Liver (tissue), 8 donors: ENCODE measurements at regions not wholly inside any gene's neighbourhood (a gene's known extent, or its start where the extent isn't known, plus 50 kb on each side); places are given as distances from the start of the nearest gene placed in this dataset.

Experiments used
- DNase-seq: peaks from one replicate; pipeline ENCODE4 v3.0.0-alpha.2; 2017; ENCODE audit warnings: low spot score
- H3K27ac ChIP-seq, 2 donors: one replicate each; pipeline ENCODE4 v1.7.0; 2013; ENCODE audit warnings: inconsistent platforms in 2 of 2, low read length in 2 of 2, control low read depth in 1 of 2, low read depth in 1 of 2, mild to moderate bottlenecking in 1 of 2
- H3K27me3 ChIP-seq, 4 donors: one replicate each; pipeline versions ENCODE4 v1.6.1 to v1.7.0; 2013; ENCODE audit warnings: low read length in 3 of 4, inconsistent platforms in 1 of 4, mild to moderate bottlenecking in 1 of 4, moderate library complexity in 1 of 4; ENCODE audit not compliant: control insufficient read depth in 4 of 4, insufficient read depth in 4 of 4
- H3K36me3 ChIP-seq, 4 donors: one replicate each; pipeline versions ENCODE4 v1.6.1 to v1.7.0; 2013; ENCODE audit warnings: low read length in 3 of 4, mild to moderate bottlenecking in 3 of 4, low read depth in 1 of 4, moderate library complexity in 1 of 4; ENCODE audit not compliant: control insufficient read depth in 4 of 4, insufficient read depth in 3 of 4
- H3K4me1 ChIP-seq, 4 donors: one replicate each; pipeline versions ENCODE4 v1.6.1 to v1.7.0; 2013; ENCODE audit warnings: low read length in 3 of 4, mild to moderate bottlenecking in 3 of 4, moderate library complexity in 1 of 4; ENCODE audit not compliant: control insufficient read depth in 4 of 4, insufficient read depth in 4 of 4
- H3K4me3 ChIP-seq, 3 donors: one replicate each; pipeline versions ENCODE4 v1.6.1 to v1.7.0; 2013; ENCODE audit warnings: low read length in 3 of 3, control low read depth in 1 of 3, low read depth in 1 of 3, mild to moderate bottlenecking in 1 of 3
- H3K9ac ChIP-seq, 2 donors: one replicate each; pipeline ENCODE4 v1.7.0; 2013; ENCODE audit warnings: low read length in 2 of 2, mild to moderate bottlenecking in 2 of 2, moderate library complexity in 2 of 2, control low read depth in 1 of 2, low read depth in 1 of 2
- H3K9me3 ChIP-seq, 4 donors: one replicate each; pipeline versions ENCODE4 v1.6.1 to v1.7.0; 2013; ENCODE audit warnings: low read length in 3 of 4; ENCODE audit not compliant: control insufficient read depth in 4 of 4
- EGR1 ChIP-seq, 2 donors: IDR thresholded peaks; 2 replicates each; pipeline ENCODE4 v1.6.1; 2016 to 2018; ENCODE audit warnings: antibody characterized with exemption in 2 of 2, low read depth in 2 of 2
- FOXA1 ChIP-seq: IDR thresholded peaks from 2 replicates; pipeline ENCODE4 v1.6.1; 2016; ENCODE audit warnings: antibody characterized with exemption
- FOXA2 ChIP-seq: IDR thresholded peaks from 2 replicates; pipeline ENCODE4 v1.6.1; 2016; ENCODE audit warnings: antibody characterized with exemption
- GABPA ChIP-seq, 2 donors: IDR thresholded peaks in 1 of 2; conservative IDR thresholded peaks in 1 of 2; 2 replicates each; pipeline ENCODE4 v1.6.1; 2016; ENCODE audit warnings: antibody characterized with exemption in 2 of 2, mild to moderate bottlenecking in 1 of 2, moderate library complexity in 1 of 2
- HNF4A ChIP-seq, 2 donors: conservative IDR thresholded peaks; 2 replicates each; pipeline ENCODE4 v1.6.1; 2016; ENCODE audit warnings: antibody characterized with exemption in 2 of 2, mild to moderate bottlenecking in 2 of 2
- HNF4G ChIP-seq: IDR thresholded peaks from 2 replicates; pipeline ENCODE4 v1.6.1; 2016; ENCODE audit warnings: antibody characterized with exemption
- JUND ChIP-seq, 2 donors: IDR thresholded peaks; 2 replicates each; pipeline ENCODE4 v1.6.1; 2016; ENCODE audit warnings: antibody characterized with exemption in 2 of 2
- NR2F2 ChIP-seq: IDR thresholded peaks from 2 replicates; pipeline ENCODE4 v1.6.1; 2016; ENCODE audit warnings: antibody characterized with exemption
- RAD21 ChIP-seq, 2 donors: IDR thresholded peaks; 2 replicates each; pipeline ENCODE4 v1.6.1; 2016; ENCODE audit warnings: antibody characterized with exemption in 2 of 2, mild to moderate bottlenecking in 2 of 2
- REST ChIP-seq: IDR thresholded peaks from 2 replicates; pipeline ENCODE4 v1.6.1; 2016; ENCODE audit warnings: antibody characterized with exemption, mild to moderate bottlenecking
- RXRA ChIP-seq, 2 donors: IDR thresholded peaks; 2 replicates each; pipeline ENCODE4 v1.6.1; 2017 to 2018; ENCODE audit warnings: antibody characterized with exemption in 2 of 2, mild to moderate bottlenecking in 1 of 2
- SP1 ChIP-seq: IDR thresholded peaks from 2 replicates; pipeline ENCODE4 v1.6.1; 2018; ENCODE audit warnings: antibody characterized with exemption, mild to moderate bottlenecking
- TAF1 ChIP-seq: conservative IDR thresholded peaks from 2 replicates; pipeline ENCODE4 v1.6.1; 2016; ENCODE audit warnings: antibody characterized with exemption, mild to moderate bottlenecking
- YY1 ChIP-seq: IDR thresholded peaks from 2 replicates; pipeline ENCODE4 v1.6.1; 2016; ENCODE audit warnings: antibody characterized with exemption, mild to moderate bottlenecking
- WGBS: extraction: QIAGEN DNeasy Blood & Tissue Kit; methylation state at CpG from one replicate; pipeline ENCODE4 v1.1.7; 2013; 5-methylcytosine and 5-hydroxymethylcytosine counted together
- TF ChIP-seq, protein P1 (sequence below): fragments of 150-350 bp; IDR thresholded peaks from 2 replicates; pipeline ENCODE4 v1.5.1; 2017; ENCODE audit warnings: improper control_type of control experiment, low read depth, low read length; ENCODE audit not compliant: missing input control
- TF ChIP-seq, protein P2 (sequence below): IDR thresholded peaks from 2 replicates; pipeline ENCODE4 v1.6.1; 2016; ENCODE audit warnings: antibody characterized with exemption
- TF ChIP-seq, protein P3 (sequence below): IDR thresholded peaks from 2 replicates; pipeline ENCODE4 v1.6.1; 2016; ENCODE audit warnings: antibody characterized with exemption
- donor health status: healthy.
- donor health status: healthy.
- donor health status: healthy.
- donor health status: healthy.
- donor health status: healthy.

DNA sequence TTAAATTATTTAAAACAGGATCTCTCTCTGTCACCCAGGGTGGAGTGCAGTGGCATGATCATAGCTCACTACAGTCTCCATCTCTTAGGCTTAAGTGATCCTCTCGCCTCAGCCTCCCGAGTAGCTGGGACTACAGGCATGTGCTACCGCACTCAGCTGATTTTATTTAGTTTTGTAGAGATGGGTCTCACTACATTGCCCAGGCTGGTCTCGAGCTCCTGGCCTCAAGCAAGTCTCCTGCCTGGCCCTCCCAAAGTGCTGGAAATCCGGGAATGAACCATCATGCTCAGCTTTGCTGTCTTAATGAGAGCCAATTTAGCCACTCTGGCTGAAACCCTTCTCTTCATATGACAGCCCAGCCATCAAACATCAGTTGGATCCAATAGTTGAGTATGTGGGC, 53.3 kb upstream of the NRP1 start:
- no peaks in the 10 kb centered on the region for H3K36me3 ChIP-seq

DNA sequence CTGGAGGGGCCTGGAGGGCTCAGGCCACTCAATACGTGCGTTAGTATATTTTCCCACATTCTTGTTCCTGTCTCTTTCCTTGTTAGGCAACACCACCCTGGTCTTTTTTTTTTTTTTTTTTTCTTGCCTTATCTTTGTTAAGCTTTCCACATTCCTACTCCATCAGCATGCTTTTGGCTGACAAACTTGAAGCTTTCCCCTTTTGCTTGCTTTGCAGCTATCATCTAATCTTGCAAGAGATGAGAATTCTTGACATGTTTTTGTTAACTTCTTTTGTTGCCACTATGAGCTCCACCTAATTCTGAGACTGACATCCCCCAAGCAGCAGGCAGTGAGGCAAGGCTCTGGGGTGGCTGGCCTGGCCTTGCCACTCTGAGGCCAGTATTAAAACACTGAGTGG, 52.5 kb upstream of the NRP1 start:
- Histone ChIP-seq H3K27me3 (no peaks in the 10 kb centered on the region), H3K27ac (no peak overlapping the region), H3K9me3 (no peaks in the 10 kb centered on the region), H3K4me3 (no peak overlapping the region), H3K4me1 (peaks cover 0 to 9% (median 5%) of the 10 kb centered on the region in 4 donors), H3K36me3 (no peaks in the 10 kb centered on the region), H3K9ac (no peak overlapping the region)
- no peak for DNase-seq
- no peak for TF ChIP-seq HNF4G
- no peak for TF ChIP-seq RAD21 (IDR thresholded peaks at IDR 0.05)
- TF ChIP-seq GABPA (IDR thresholded peaks at IDR 0.05 in 1 of 2, conservative IDR thresholded peaks at IDR 0.05 in 1 of 2), result no peak
- no peak for TF ChIP-seq YY1
- TF ChIP-seq, protein P1, sequence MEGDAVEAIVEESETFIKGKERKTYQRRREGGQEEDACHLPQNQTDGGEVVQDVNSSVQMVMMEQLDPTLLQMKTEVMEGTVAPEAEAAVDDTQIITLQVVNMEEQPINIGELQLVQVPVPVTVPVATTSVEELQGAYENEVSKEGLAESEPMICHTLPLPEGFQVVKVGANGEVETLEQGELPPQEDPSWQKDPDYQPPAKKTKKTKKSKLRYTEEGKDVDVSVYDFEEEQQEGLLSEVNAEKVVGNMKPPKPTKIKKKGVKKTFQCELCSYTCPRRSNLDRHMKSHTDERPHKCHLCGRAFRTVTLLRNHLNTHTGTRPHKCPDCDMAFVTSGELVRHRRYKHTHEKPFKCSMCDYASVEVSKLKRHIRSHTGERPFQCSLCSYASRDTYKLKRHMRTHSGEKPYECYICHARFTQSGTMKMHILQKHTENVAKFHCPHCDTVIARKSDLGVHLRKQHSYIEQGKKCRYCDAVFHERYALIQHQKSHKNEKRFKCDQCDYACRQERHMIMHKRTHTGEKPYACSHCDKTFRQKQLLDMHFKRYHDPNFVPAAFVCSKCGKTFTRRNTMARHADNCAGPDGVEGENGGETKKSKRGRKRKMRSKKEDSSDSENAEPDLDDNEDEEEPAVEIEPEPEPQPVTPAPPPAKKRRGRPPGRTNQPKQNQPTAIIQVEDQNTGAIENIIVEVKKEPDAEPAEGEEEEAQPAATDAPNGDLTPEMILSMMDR, result no peak
- TF ChIP-seq JUND (IDR thresholded peaks at IDR 0.05), result no peak
- TF ChIP-seq EGR1 (IDR thresholded peaks at IDR 0.05; ENCODE audit: low read depth in 2 of 2), result no peak
- TF ChIP-seq NR2F2, result no peak
- no peak for TF ChIP-seq REST
- TF ChIP-seq TAF1, result no peak
- TF ChIP-seq HNF4A (conservative IDR thresholded peaks at IDR 0.05), result no peak
- TF ChIP-seq, protein P2, sequence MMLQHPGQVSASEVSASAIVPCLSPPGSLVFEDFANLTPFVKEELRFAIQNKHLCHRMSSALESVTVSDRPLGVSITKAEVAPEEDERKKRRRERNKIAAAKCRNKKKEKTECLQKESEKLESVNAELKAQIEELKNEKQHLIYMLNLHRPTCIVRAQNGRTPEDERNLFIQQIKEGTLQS, result no peak
- no peak for TF ChIP-seq FOXA1
- TF ChIP-seq RXRA (IDR thresholded peaks at IDR 0.05), result no peak
- no peak for TF ChIP-seq SP1
- TF ChIP-seq, protein P3, sequence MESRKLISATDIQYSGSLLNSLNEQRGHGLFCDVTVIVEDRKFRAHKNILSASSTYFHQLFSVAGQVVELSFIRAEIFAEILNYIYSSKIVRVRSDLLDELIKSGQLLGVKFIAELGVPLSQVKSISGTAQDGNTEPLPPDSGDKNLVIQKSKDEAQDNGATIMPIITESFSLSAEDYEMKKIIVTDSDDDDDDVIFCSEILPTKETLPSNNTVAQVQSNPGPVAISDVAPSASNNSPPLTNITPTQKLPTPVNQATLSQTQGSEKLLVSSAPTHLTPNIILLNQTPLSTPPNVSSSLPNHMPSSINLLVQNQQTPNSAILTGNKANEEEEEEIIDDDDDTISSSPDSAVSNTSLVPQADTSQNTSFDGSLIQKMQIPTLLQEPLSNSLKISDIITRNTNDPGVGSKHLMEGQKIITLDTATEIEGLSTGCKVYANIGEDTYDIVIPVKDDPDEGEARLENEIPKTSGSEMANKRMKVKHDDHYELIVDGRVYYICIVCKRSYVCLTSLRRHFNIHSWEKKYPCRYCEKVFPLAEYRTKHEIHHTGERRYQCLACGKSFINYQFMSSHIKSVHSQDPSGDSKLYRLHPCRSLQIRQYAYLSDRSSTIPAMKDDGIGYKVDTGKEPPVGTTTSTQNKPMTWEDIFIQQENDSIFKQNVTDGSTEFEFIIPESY, result no peak
- no peak for TF ChIP-seq FOXA2
- 87% methylated on average over 2 of the region's 2 CpGs for WGBS

More for the DNA sequence above, 53.3 kb upstream of the NRP1 start:
- no peak for DNase-seq
- no peak for TF ChIP-seq HNF4A (conservative IDR thresholded peaks at IDR 0.05)
- TF ChIP-seq TAF1, result no peak
- no peak for TF ChIP-seq RXRA (IDR thresholded peaks at IDR 0.05)
- 96% methylated on average over 5 of the region's 5 CpGs for WGBS
- no peaks in the 10 kb centered on the region for H3K9me3 ChIP-seq
- H3K9ac ChIP-seq, result no peak overlapping the region
- peaks cover 0 to 1% (median under 1%) of the 10 kb centered on the region in 4 donors for H3K4me1 ChIP-seq
- no peaks in the 10 kb centered on the region for H3K27me3 ChIP-seq
- H3K27ac ChIP-seq, result no peak overlapping the region
- no peak overlapping the region for H3K4me3 ChIP-seq
